ENCODE measurements at regions not wholly inside any gene's neighbourhood (a gene's known extent, or its start where the extent isn't known, plus 50 kb on each side); places are given as distances from the start of the nearest gene placed in this dataset.
A peak's percentile ranks its signal among the peaks of the same experiment; 100 is the strongest.
"Not testable (repeated sequence)": the region's sequence is repeated elsewhere in the genome, so short reads cannot be mapped to it uniquely, and the experiment has no call there.

- Histone ChIP-seq H3K9me3 (ENCODE audit: low read depth) (no peaks in the 10 kb centered on the region), H2AFZ (replicated peaks) (no peak overlapping the region), H3K36me3 (no peaks in the 10 kb centered on the region), H3K27me3 (no peaks in the 10 kb centered on the region), H3K4me1 (no peaks in the 10 kb centered on the region), H3K9ac (no peak overlapping the region), H3K4me2 (no peak overlapping the region), H3K79me2 (ENCODE audit: low read depth) (no peaks in the 10 kb centered on the region), H3K27ac (no peak overlapping the region), H3F3A (ENCODE audit: low read depth) (no peaks in the 10 kb centered on the region), H3K4me3 (no peak overlapping the region), H4K20me1 (ENCODE audit: low read depth) (no peaks in the 10 kb centered on the region)
- Mint-ChIP-seq H3K4me3 (no peak overlapping the region), H3K36me3 (no peaks in the 10 kb centered on the region), H3K9me3 (no peaks in the 10 kb centered on the region), H3K4me1 (no peaks in the 10 kb centered on the region), H3K27me3 (ENCODE audit: insufficient read depth, low read depth) (no peaks in the 10 kb centered on the region), H3K27ac (peak overlapping the region; percentile 9)
- TF ChIP-seq EZH2 (IDR thresholded peaks at IDR 0.05): no peak
- no peak for TF ChIP-seq CTCF (IDR thresholded peaks at IDR 0.05)
- TF ChIP-seq EZH2phosphoT487 (IDR thresholded peaks at IDR 0.05): no peak
- no peak for DNase-seq (ENCODE audit: low spot score)
These were observed 323.1 kb downstream of the TMX3 start for GRCh38 chr18:68391801-68392200.

- Histone ChIP-seq H4K20me1 (ENCODE audit: low read depth) (no peaks in the 10 kb centered on the region), H3K4me3 (no peak overlapping the region), H3F3A (ENCODE audit: low read depth) (no peaks in the 10 kb centered on the region), H3K27me3 (no peaks in the 10 kb centered on the region), H3K79me2 (ENCODE audit: low read depth) (no peaks in the 10 kb centered on the region), H3K9me3 (ENCODE audit: low read depth) (no peaks in the 10 kb centered on the region), H3K4me2 (no peak overlapping the region), H3K27ac (no peak overlapping the region), H3K9ac (no peak overlapping the region), H3K36me3 (no peaks in the 10 kb centered on the region), H2AFZ (replicated peaks) (no peak overlapping the region), H3K4me1 (no peaks in the 10 kb centered on the region)
- Mint-ChIP-seq H3K4me1 (no peaks in the 10 kb centered on the region), H3K4me3 (no peak overlapping the region), H3K27ac (no peak overlapping the region), H3K9me3 (peaks cover 6% of the 10 kb centered on the region), H3K27me3 (ENCODE audit: insufficient read depth, low read depth) (peaks cover 4% of the 10 kb centered on the region), H3K36me3 (no peaks in the 10 kb centered on the region)
- TF ChIP-seq EZH2 (IDR thresholded peaks at IDR 0.05): no peak
- no peak for TF ChIP-seq CTCF (IDR thresholded peaks at IDR 0.05)
- TF ChIP-seq EZH2phosphoT487 (IDR thresholded peaks at IDR 0.05): no peak
- DNase-seq (ENCODE audit: low spot score): no peak
These were observed 327.7 kb downstream of the TMX3 start for GRCh38 chr18:68387246-68387645.

GRCh38 chr18:68383979-68384378 lies 330.9 kb downstream of the TMX3 start:
- H3K36me3 ChIP-seq; H3K27me3 Mint-ChIP-seq (ENCODE audit: insufficient read depth, low read depth); H3K27ac ChIP-seq; H3K27me3 ChIP-seq; DNase-seq (ENCODE audit: low spot score); H3K4me1 Mint-ChIP-seq; H3K9ac ChIP-seq; H4K20me1 ChIP-seq (ENCODE audit: low read depth); H3K4me2 ChIP-seq; H3K4me1 ChIP-seq; H3K4me3 Mint-ChIP-seq; H3F3A ChIP-seq (ENCODE audit: low read depth); H3K9me3 Mint-ChIP-seq; H2AFZ ChIP-seq (replicated peaks); H3K27ac Mint-ChIP-seq; H3K4me3 ChIP-seq; H3K79me2 ChIP-seq (ENCODE audit: low read depth); H3K36me3 Mint-ChIP-seq; H3K9me3 ChIP-seq (ENCODE audit: low read depth): not testable (repeated sequence)

- H3K9ac ChIP-seq: no peak overlapping the region
- no peaks in the 10 kb centered on the region for H3F3A ChIP-seq (ENCODE audit: low read depth)
- Mint-ChIP-seq H3K27ac (no peak overlapping the region), H3K27me3 (ENCODE audit: insufficient read depth, low read depth) (no peaks in the 10 kb centered on the region), H3K4me3 (no peak overlapping the region), H3K36me3 (no peaks in the 10 kb centered on the region), H3K4me1 (no peaks in the 10 kb centered on the region), H3K9me3 (no peaks in the 10 kb centered on the region)
- H3K79me2 ChIP-seq (ENCODE audit: low read depth): no peaks in the 10 kb centered on the region
- no peaks in the 10 kb centered on the region for H3K9me3 ChIP-seq (ENCODE audit: low read depth)
- H4K20me1 ChIP-seq (ENCODE audit: low read depth): no peaks in the 10 kb centered on the region
- no peaks in the 10 kb centered on the region for H3K36me3 ChIP-seq
- H3K27me3 ChIP-seq: no peaks in the 10 kb centered on the region
- H3K4me1 ChIP-seq: no peaks in the 10 kb centered on the region
- H3K4me2 ChIP-seq: no peak overlapping the region
- H2AFZ ChIP-seq (replicated peaks): no peak overlapping the region
- DNase-seq (ENCODE audit: low spot score): no peak
- no peak for TF ChIP-seq EZH2 (IDR thresholded peaks at IDR 0.05)
- TF ChIP-seq CTCF (IDR thresholded peaks at IDR 0.05): no peak
- TF ChIP-seq EZH2phosphoT487 (IDR thresholded peaks at IDR 0.05): no peak
- H3K27ac ChIP-seq: no peak overlapping the region
- H3K4me3 ChIP-seq: no peak overlapping the region
These were observed 338.0 kb downstream of the TMX3 start for GRCh38 chr18:68376926-68377325.
